GM12875 (cell line): ENCODE measurements at regions not wholly inside any gene's neighbourhood (a gene's known extent, or its start where the extent isn't known, plus 50 kb on each side); places are given as distances from the start of the nearest gene placed in this dataset.

Experiments used
- H3K4me3 ChIP-seq: one replicate; pipeline ENCODE4 v1.5.1; 2011; ENCODE audit warnings: low read depth, low read length, control low read depth
- CTCF ChIP-seq: IDR thresholded peaks from 2 replicates; pipeline ENCODE4 v1.5.1; 2011; ENCODE audit warnings: low read depth, mild to moderate bottlenecking, control low read depth, inconsistent platforms, low read length, moderate library complexity, borderline replicate concordance; ENCODE audit not compliant: insufficient read depth

GRCh38 chr11:134846328-134847082 is 434.5 kb upstream of the B3GAT1 start:
- no peak for TF ChIP-seq CTCF
- no peak overlapping the region for H3K4me3 ChIP-seq

- no peak for TF ChIP-seq CTCF
Observed at GRCh38 chr11:134845474-134846327, 433.7 kb upstream of the B3GAT1 start.

GRCh38 chr11:134844838-134845237 is 432.8 kb upstream of the B3GAT1 start:
- no peak for TF ChIP-seq CTCF
- no peak overlapping the region for H3K4me3 ChIP-seq

More at GRCh38 chr11:134845474-134846327, 433.7 kb upstream of the B3GAT1 start:
- no peak overlapping the region for H3K4me3 ChIP-seq

- no peak for TF ChIP-seq CTCF
- H3K4me3 ChIP-seq, result no peak overlapping the region
Observed at GRCh38 chr11:134843735-134844134, 431.7 kb upstream of the B3GAT1 start.

GRCh38 chr11:134843020-134843419 is 431.0 kb upstream of the B3GAT1 start:
- TF ChIP-seq CTCF, result no peak
- no peak overlapping the region for H3K4me3 ChIP-seq

GRCh38 chr11:134841972-134842371 is 429.9 kb upstream of the B3GAT1 start:
- no peak overlapping the region for H3K4me3 ChIP-seq
- TF ChIP-seq CTCF, result no peak
